Upper lobe of right lung (tissue), 1 donor: ENCODE measurements at regions not wholly inside any gene's neighbourhood (a gene's known extent, or its start where the extent isn't known, plus 50 kb on each side); places are given as distances from the start of the nearest gene placed in this dataset.

ENCODE experiments used
- ATAC-seq: fragments of 200-7000 bp; cut with Tn5 transposase; one replicate; pipeline ENCODE4 v1.9.1; 2020; ENCODE audit warnings: mild to moderate bottlenecking, moderate library complexity
- DNase-seq: peaks from one replicate; pipeline ENCODE4 v3.0.0-alpha.2; 2020
- H3K27ac ChIP-seq: fragments of 200-600 bp; one replicate; pipeline ENCODE4 v1.8.0; 2022
- H3K27me3 ChIP-seq: fragments of 200-600 bp; one replicate; pipeline ENCODE4 v1.8.0; 2022; ENCODE audit warnings: mild to moderate bottlenecking
- H3K36me3 ChIP-seq: fragments of 200-600 bp; one replicate; pipeline ENCODE4 v1.8.0; 2022
- H3K4me1 ChIP-seq: fragments of 200-600 bp; one replicate; pipeline ENCODE4 v1.8.0; 2022
- H3K4me3 ChIP-seq: fragments of 200-600 bp; one replicate; pipeline ENCODE4 v1.8.0; 2022; ENCODE audit warnings: mild to moderate bottlenecking
- H3K9me3 ChIP-seq: fragments of 200-600 bp; one replicate; pipeline ENCODE4 v1.8.0; 2022
- intact Hi-C: fragments of 100-400 bp; cut with DNase I; formaldehyde crosslinking; loops from one replicate; pipeline ENCODE4 v1.11.0; 2022
- TF ChIP-seq, protein P1 (sequence below): fragments of 200-600 bp; IDR thresholded peaks from one replicate; pipeline ENCODE4 v1.8.0; 2022; ENCODE audit warnings: antibody characterized with exemption
- donor health status: DM: no; HTN: yes; CAD: no; lungs with severe emphysema.

DNA sequence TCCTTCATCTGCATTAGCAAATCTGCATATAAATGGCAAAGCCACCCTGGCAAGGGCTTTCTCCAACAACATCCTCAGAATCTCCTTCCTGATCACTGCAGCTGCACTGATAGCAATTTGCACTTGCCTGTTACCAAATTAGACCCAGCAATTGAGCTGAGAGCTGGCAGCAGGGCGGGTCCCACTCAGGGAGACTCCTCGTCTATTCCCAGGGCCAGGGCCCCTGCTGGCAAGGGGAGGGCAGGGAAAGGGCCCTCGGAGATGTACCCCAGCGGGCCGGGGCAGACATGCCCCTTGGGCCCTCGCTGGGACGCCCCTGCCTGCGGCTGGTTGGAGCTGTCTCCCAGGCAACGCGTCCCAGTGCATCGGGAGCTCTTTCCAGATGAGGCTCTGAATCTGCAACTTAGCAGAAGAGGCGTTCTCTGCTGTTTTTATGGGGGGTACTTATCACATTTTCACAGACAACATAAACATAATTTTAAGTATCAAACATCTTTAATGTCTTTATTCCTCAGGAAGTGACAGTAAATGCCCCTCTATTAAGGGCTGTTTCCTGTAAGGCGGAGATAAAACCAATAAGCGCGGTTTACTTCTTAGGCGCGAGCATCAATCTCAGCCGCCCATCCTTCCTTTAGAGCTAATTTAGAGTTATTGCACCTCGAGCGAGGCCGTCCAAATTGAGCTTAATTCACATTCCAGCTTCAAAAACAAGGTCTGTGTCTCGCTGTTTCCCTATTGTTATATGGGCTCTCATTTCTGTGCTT lies 249.0 kb upstream of the PPP2R2D start:
- Histone ChIP-seq H3K4me1 (no peaks in the 10 kb centered on the region), H3K4me3 (no peak overlapping the region), H3K9me3 (no peaks in the 10 kb centered on the region), H3K27me3 (peaks cover 13% of the 10 kb centered on the region), H3K36me3 (no peaks in the 10 kb centered on the region), H3K27ac (no peak overlapping the region)
- TF ChIP-seq, protein P1, sequence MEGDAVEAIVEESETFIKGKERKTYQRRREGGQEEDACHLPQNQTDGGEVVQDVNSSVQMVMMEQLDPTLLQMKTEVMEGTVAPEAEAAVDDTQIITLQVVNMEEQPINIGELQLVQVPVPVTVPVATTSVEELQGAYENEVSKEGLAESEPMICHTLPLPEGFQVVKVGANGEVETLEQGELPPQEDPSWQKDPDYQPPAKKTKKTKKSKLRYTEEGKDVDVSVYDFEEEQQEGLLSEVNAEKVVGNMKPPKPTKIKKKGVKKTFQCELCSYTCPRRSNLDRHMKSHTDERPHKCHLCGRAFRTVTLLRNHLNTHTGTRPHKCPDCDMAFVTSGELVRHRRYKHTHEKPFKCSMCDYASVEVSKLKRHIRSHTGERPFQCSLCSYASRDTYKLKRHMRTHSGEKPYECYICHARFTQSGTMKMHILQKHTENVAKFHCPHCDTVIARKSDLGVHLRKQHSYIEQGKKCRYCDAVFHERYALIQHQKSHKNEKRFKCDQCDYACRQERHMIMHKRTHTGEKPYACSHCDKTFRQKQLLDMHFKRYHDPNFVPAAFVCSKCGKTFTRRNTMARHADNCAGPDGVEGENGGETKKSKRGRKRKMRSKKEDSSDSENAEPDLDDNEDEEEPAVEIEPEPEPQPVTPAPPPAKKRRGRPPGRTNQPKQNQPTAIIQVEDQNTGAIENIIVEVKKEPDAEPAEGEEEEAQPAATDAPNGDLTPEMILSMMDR, result no peak
- no peak for ATAC-seq
- DNase-seq, result peak; percentile 38
- intact Hi-C loops, result no loop called here

DNA sequence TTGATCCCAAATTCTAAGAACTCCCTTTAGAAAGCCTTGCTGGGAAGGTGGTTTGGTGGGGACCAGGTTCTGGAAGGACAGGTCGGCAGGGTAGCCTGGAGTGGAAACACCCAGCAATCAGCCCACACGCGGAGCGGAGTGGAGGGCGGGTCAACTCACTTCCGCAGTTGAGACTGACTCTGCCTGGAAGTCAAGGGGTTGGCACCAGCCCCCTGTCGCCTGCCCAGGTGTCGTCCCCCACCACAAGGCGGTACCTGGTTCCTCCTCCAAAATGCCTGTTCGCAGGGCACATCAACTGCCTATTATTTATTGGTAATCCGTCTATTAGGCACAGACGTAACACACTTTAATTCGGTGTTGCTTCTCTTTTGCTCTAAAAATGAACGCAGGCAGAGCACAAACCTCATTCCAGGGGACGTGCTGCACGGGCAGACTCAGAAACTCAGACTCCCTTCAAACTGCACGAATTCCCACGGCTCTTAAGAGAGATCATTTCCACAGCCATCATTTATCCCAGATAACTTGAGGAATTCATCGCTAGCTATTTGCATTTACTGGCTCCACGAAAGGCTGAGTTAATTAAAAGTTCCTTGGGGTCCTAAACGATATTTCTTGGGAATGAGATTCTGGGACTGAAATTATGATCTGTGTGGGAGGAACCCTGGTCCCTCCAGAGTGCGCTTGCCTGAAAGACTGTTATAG lies 248.2 kb upstream of the PPP2R2D start:
- ATAC-seq (no peak), DNase-seq (peak; percentile 58)
- intact Hi-C loops, result no loop called here
- Histone ChIP-seq H3K36me3 (no peaks in the 10 kb centered on the region), H3K9me3 (no peaks in the 10 kb centered on the region), H3K27me3 (peaks cover 13% of the 10 kb centered on the region), H3K4me3 (no peak overlapping the region), H3K27ac (no peak overlapping the region), H3K4me1 (no peaks in the 10 kb centered on the region)
- TF ChIP-seq, protein P1, result no peak

DNA sequence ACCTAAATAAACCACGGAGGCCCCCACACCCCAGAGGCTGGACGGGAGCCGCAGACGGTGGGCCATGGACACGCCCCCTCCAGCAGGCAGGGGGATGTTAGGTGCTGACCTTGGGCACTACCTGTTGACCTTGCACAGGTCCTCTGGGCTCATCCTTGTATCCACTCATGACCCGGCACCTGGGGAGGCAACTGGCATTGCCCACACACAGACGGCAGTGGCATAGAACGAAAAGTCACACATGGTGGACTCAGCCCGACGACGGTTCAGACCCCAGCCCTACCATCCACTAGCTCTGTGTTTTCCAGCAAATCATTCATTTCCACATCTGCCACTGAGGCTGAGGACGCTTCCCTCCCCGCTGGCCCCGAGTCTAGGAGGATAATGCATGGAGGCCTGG lies 247.7 kb upstream of the PPP2R2D start:
- Histone ChIP-seq H3K9me3 (no peaks in the 10 kb centered on the region), H3K27me3 (peaks cover 13% of the 10 kb centered on the region), H3K27ac (no peak overlapping the region), H3K4me3 (no peak overlapping the region), H3K4me1 (no peaks in the 10 kb centered on the region), H3K36me3 (no peaks in the 10 kb centered on the region)
- intact Hi-C loops, result no loop called here
- DNase-seq (peak; percentile 37), ATAC-seq (no peak)
- TF ChIP-seq, protein P1, result no peak

DNA sequence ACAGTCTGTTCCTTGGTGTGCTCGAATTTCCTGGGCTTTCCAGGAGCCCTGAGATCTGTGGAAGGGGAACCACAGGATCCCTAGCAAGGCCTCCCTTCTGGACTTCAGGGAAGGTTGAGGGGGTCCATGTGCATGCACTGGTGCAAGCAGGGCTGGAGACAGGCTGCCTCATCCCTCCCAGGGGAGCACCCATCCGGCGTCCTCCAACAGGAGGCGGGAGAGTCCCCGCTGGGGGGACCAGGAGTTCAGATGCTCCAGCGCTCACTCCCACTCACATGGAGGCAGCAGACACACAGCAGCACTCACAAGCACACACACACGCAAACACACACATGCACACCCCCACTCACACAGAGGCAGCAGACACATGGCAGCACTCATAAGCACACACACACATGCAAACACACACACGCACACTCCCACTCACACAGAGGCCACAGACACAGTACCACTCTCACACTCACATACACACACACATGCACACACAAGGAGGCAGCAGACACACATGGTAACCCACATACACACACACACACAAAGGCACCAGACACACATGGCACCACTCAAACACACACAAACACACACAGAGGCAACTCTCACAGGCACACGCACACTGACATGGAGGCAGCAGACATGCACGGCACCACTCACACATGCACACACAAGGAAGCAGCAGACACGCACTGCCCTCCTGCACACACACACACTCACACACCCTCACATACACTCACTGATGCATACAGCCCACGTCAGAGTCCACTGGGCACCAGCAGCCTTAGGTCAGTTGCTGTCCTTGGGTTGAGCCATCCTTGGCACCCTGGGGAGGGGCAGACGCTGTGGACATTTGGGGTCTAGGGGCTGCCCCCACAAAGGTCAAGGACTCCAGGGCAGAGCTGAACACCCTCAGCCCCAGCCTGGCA lies 247.0 kb upstream of the PPP2R2D start:
- ATAC-seq (no peak), DNase-seq (peak; percentile 59)
- no peak overlapping the region for H3K27ac ChIP-seq

DNA sequence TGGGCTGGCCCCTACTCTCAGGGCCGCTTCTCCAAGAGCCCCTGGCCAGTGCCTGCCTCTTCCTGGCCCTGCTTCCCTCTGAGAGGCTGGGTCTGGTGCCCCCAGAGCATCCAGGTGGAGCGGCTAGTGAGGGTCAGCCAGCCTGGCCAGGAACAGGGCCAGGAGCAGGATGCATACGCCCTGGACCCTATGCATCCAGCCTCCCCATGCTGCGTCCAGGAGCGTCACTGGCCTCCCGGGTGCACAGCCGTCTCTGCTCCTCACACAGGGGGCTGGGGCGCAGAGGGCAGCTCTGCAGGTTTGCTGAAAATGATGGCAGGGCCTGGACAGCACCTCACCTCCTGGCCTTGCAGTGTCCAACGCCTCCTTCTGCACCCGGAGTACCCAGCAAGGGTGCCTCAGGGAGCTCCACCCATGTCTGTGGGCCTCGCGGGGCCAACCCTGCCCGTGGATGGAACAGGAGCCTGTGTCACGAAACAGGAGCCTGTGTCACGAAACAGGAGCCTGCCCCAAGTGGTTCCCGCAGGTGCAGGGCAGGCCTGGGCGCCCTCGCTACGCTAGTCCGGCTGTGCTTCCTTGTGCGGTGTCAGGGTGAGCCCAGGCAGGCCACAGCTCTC lies 246.2 kb upstream of the PPP2R2D start:
- ATAC-seq (no peak), DNase-seq (peak; percentile 45)
- no peak overlapping the region for H3K27ac ChIP-seq
- no peaks in the 10 kb centered on the region for H3K4me1 ChIP-seq
- H3K9me3 ChIP-seq, result no peaks in the 10 kb centered on the region
- no peaks in the 10 kb centered on the region for H3K36me3 ChIP-seq
- intact Hi-C loops, result no loop called here
- H3K4me3 ChIP-seq, result no peak overlapping the region
- TF ChIP-seq, protein P1, result no peak
- peaks cover 13% of the 10 kb centered on the region for H3K27me3 ChIP-seq

More for the DNA sequence above, 247.0 kb upstream of the PPP2R2D start:
- Histone ChIP-seq H3K9me3 (no peaks in the 10 kb centered on the region), H3K36me3 (no peaks in the 10 kb centered on the region), H3K4me1 (no peaks in the 10 kb centered on the region), H3K27me3 (peaks cover 13% of the 10 kb centered on the region), H3K4me3 (no peak overlapping the region)
- intact Hi-C loops, result no loop called here
- TF ChIP-seq, protein P1, result no peak
